Trophoblast cell (in vitro differentiated cells and primary cell): ENCODE measurements at regions not wholly inside any gene's neighbourhood (a gene's known extent, or its start where the extent isn't known, plus 50 kb on each side); places are given as distances from the start of the nearest gene placed in this dataset.

ENCODE experiments used
- DNase-seq, 2 donors: peaks; one replicate each; pipeline ENCODE4 v3.0.0-alpha.2; 2016
- H2AFZ ChIP-seq: 2 replicates; pipeline ENCODE4 v1.6.1; 2013; ENCODE audit warnings: low read length, moderate library complexity, mild to moderate bottlenecking; ENCODE audit not compliant: insufficient read depth, poor library complexity
- H2AK5ac ChIP-seq: 2 replicates; pipeline ENCODE4 v1.6.1; 2013; ENCODE audit warnings: mild to moderate bottlenecking, low read length
- H2BK120ac ChIP-seq: 2 replicates; pipeline ENCODE4 v1.6.1; 2013; ENCODE audit warnings: low read length, mild to moderate bottlenecking, moderate library complexity; ENCODE audit not compliant: insufficient read depth, poor library complexity
- H2BK12ac ChIP-seq: 2 replicates; pipeline ENCODE4 v1.6.1; 2013; ENCODE audit warnings: mild to moderate bottlenecking, low read length, moderate library complexity
- H2BK5ac ChIP-seq: 2 replicates; pipeline ENCODE4 v1.6.1; 2013; ENCODE audit warnings: low read length, low read depth, moderate library complexity, mild to moderate bottlenecking; ENCODE audit not compliant: poor library complexity
- H3K14ac ChIP-seq: 2 replicates; pipeline ENCODE4 v1.6.1; 2013; ENCODE audit warnings: mild to moderate bottlenecking, low read length
- H3K18ac ChIP-seq: 2 replicates; pipeline ENCODE4 v1.6.1; 2013; ENCODE audit warnings: mild to moderate bottlenecking, low read length
- H3K23ac ChIP-seq: 2 replicates; pipeline ENCODE4 v1.6.1; 2013; ENCODE audit warnings: low read length
- H3K27ac ChIP-seq: 2 replicates; pipeline ENCODE4 v1.5.1; 2013; ENCODE audit warnings: low read depth, mild to moderate bottlenecking, inconsistent platforms, low read length, moderate library complexity
- H3K27me3 ChIP-seq: 2 replicates; pipeline ENCODE4 v1.6.1; 2013; ENCODE audit warnings: inconsistent platforms, mild to moderate bottlenecking, low read length, moderate library complexity; ENCODE audit not compliant: insufficient read depth
- H3K36me3 ChIP-seq, 2 experiments: 1 replicate in 1 of 2; 2 replicates in 1 of 2; pipeline ENCODE4 v1.6.1; 2013; ENCODE audit warnings: low read length in 2 of 2, mild to moderate bottlenecking in 2 of 2, moderate library complexity in 1 of 2; ENCODE audit not compliant: insufficient read depth in 2 of 2, control insufficient read depth in 1 of 2
- H3K4ac ChIP-seq: 2 replicates; pipeline ENCODE4 v1.6.1; 2013; ENCODE audit warnings: low read depth, mild to moderate bottlenecking, low read length, moderate library complexity
- H3K4me1 ChIP-seq, 2 experiments: 1 replicate in 1 of 2; 2 replicates in 1 of 2; pipeline ENCODE4 v1.6.1; 2013; ENCODE audit warnings: low read length in 2 of 2, mild to moderate bottlenecking in 2 of 2, moderate library complexity in 1 of 2; ENCODE audit not compliant: insufficient read depth in 2 of 2, control insufficient read depth in 1 of 2
- H3K4me2 ChIP-seq: 2 replicates; pipeline ENCODE4 v1.6.1; 2013; ENCODE audit warnings: inconsistent platforms, mild to moderate bottlenecking, low read length, moderate library complexity
- H3K4me3 ChIP-seq: 2 replicates; pipeline ENCODE4 v1.5.1; 2013; ENCODE audit warnings: mild to moderate bottlenecking, low read depth, low read length, inconsistent platforms
- H3K79me1 ChIP-seq: one replicate; pipeline ENCODE4 v1.6.1; 2013; ENCODE audit warnings: low read length
- H3K79me2 ChIP-seq: 2 replicates; pipeline ENCODE4 v1.6.1; 2013; ENCODE audit warnings: low read length, mild to moderate bottlenecking; ENCODE audit not compliant: control insufficient read depth, insufficient read depth, poor library complexity
- H3K9ac ChIP-seq: 2 replicates; pipeline ENCODE4 v1.6.1; 2013; ENCODE audit warnings: mild to moderate bottlenecking, low read length
- H3K9me3 ChIP-seq: 2 replicates; pipeline ENCODE4 v1.6.1; 2013; ENCODE audit warnings: low read depth, mild to moderate bottlenecking, control low read depth, inconsistent platforms, low read length; ENCODE audit not compliant: insufficient read depth
- H4K12ac ChIP-seq: 2 replicates; pipeline ENCODE4 v1.6.1; 2013; ENCODE audit warnings: low read depth, mild to moderate bottlenecking, low read length, moderate library complexity
- H4K8ac ChIP-seq: 2 replicates; pipeline ENCODE4 v1.6.1; 2013; ENCODE audit warnings: low read depth, mild to moderate bottlenecking, low read length, moderate library complexity
- H4K91ac ChIP-seq: one replicate; pipeline ENCODE4 v1.6.1; 2013; ENCODE audit warnings: low read depth, mild to moderate bottlenecking, low read length, moderate library complexity
- WGBS: extraction: QIAGEN DNeasy Blood & Tissue Kit; methylation state at CpG from one replicate; pipeline ENCODE4 v1.1.7; 2013; ENCODE audit warnings: missing lambda C conversion rate; ENCODE audit not compliant: insufficient read length, insufficient coverage; ENCODE audit errors: extremely low coverage; 5-methylcytosine and 5-hydroxymethylcytosine counted together

DNA sequence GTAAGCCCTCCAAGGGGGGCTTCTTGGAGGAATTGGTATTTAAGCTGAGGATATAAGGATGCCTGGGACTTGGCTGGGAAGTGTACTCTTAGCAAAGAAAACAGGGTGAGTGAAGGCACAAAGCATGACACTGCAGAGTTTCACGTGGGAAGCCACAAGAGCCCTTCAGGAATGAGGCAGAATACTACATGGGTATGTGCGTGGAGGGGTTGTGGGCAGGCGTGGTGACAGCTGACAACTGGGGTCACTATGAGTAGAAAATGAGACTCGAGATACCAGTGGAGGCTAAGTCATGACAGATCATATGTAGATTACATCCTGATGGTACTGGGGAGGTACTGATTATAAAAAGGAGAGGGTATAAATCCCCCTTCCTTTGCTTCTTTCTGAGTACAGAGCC is 78.1 kb upstream of the XYLT1 start:
- Histone ChIP-seq H3K4me3 (no peak overlapping the region), H3K79me2 (no peaks in the 10 kb centered on the region), H3K9ac (no peak overlapping the region)

GRCh38 chr16:17544785-17545184 is 74.0 kb upstream of the XYLT1 start:
- WGBS = no CpG with 5 or more reads among the region's 3 CpGs
- no peak overlapping the region for H3K27ac ChIP-seq
- H2BK12ac ChIP-seq = no peak overlapping the region
- no peak overlapping the region for H4K91ac ChIP-seq
- H3K4ac ChIP-seq = no peak overlapping the region
- peak; percentile 19 to 49 for DNase-seq
- H3K4me1 ChIP-seq = no peaks in the 10 kb centered on the region
- no peak overlapping the region for H3K23ac ChIP-seq
- H3K36me3 ChIP-seq = no peaks in the 10 kb centered on the region
- H3K9ac ChIP-seq = no peak overlapping the region
- no peak overlapping the region for H2AFZ ChIP-seq
- no peak overlapping the region for H4K8ac ChIP-seq
- no peaks in the 10 kb centered on the region for H3K79me2 ChIP-seq
- no peak overlapping the region for H3K18ac ChIP-seq
- H3K4me2 ChIP-seq = no peak overlapping the region
- H3K14ac ChIP-seq = no peak overlapping the region
- H3K27me3 ChIP-seq = no peaks in the 10 kb centered on the region
- H2AK5ac ChIP-seq = no peak overlapping the region
- no peaks in the 10 kb centered on the region for H3K79me1 ChIP-seq
- H4K12ac ChIP-seq = no peak overlapping the region
- H3K4me3 ChIP-seq = no peak overlapping the region
- H3K9me3 ChIP-seq = no peaks in the 10 kb centered on the region
- H2BK5ac ChIP-seq = no peak overlapping the region
- H2BK120ac ChIP-seq = no peak overlapping the region

More for the DNA sequence above, 78.1 kb upstream of the XYLT1 start:
- Histone ChIP-seq H3K14ac (no peak overlapping the region), H3K4me2 (no peak overlapping the region), H3K23ac (no peak overlapping the region), H3K27me3 (no peaks in the 10 kb centered on the region), H3K79me1 (no peaks in the 10 kb centered on the region), H3K4me1 (peaks cover 0 to 9% of the 10 kb centered on the region in 2 experiments), H3K18ac (no peak overlapping the region), H4K91ac (no peak overlapping the region), H2BK120ac (no peak overlapping the region), H2BK12ac (no peak overlapping the region), H2AFZ (no peak overlapping the region), H4K12ac (no peak overlapping the region), H3K27ac (no peak overlapping the region), H3K9me3 (no peaks in the 10 kb centered on the region), H4K8ac (no peak overlapping the region), H3K4ac (no peak overlapping the region), H2BK5ac (no peak overlapping the region), H3K36me3 (no peaks in the 10 kb centered on the region), H2AK5ac (no peak overlapping the region)
- no peak for DNase-seq
- no CpG with 5 or more reads among the region's 4 CpGs for WGBS

DNA sequence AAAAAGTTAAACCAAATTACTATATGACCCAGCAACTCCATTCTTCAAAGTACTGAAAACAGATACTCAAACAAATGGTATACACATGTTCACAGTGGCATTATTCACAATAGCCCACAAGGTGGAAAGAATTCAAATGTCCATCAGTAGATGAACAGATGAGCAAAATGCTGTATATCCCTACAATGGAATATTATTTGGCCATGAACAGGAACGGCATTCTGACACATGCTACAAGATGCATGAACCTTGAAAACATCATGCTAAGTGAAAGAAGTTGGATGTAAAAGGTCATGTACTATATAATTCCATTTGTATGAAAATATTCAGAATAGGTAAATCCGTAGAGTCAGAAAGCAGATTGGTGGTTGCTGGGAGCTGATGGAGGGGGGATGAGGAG is 73.5 kb upstream of the XYLT1 start:
- H3K4me3 ChIP-seq = no peak overlapping the region
- H3K18ac ChIP-seq = no peak overlapping the region
- no peak overlapping the region for H3K23ac ChIP-seq
- no peaks in the 10 kb centered on the region for H3K79me2 ChIP-seq
- H3K4me1 ChIP-seq = no peaks in the 10 kb centered on the region
- WGBS = no CpG with 5 or more reads among the region's 2 CpGs
- H4K91ac ChIP-seq = no peak overlapping the region
- no peak overlapping the region for H2AK5ac ChIP-seq
- H3K4ac ChIP-seq = no peak overlapping the region
- H2BK12ac ChIP-seq = no peak overlapping the region
- H3K9ac ChIP-seq = no peak overlapping the region
- no peak overlapping the region for H3K4me2 ChIP-seq
- no peak overlapping the region for H3K14ac ChIP-seq
- no peak overlapping the region for H4K8ac ChIP-seq
- H3K27me3 ChIP-seq = no peaks in the 10 kb centered on the region
- H2BK5ac ChIP-seq = no peak overlapping the region
- no peaks in the 10 kb centered on the region for H3K9me3 ChIP-seq
- H3K36me3 ChIP-seq = no peaks in the 10 kb centered on the region
- H4K12ac ChIP-seq = no peak overlapping the region
- H2BK120ac ChIP-seq = no peak overlapping the region
- no peak for DNase-seq
- H2AFZ ChIP-seq = no peak overlapping the region
- H3K27ac ChIP-seq = no peak overlapping the region
- no peaks in the 10 kb centered on the region for H3K79me1 ChIP-seq

GRCh38 chr16:17543073-17543472 is 72.3 kb upstream of the XYLT1 start:
- Histone ChIP-seq H3K4ac (no peak overlapping the region), H4K8ac (no peak overlapping the region), H3K18ac (no peak overlapping the region), H2AFZ (no peak overlapping the region), H3K4me2 (no peak overlapping the region), H2BK5ac (no peak overlapping the region), H3K79me1 (no peaks in the 10 kb centered on the region), H4K91ac (no peak overlapping the region), H3K23ac (no peak overlapping the region), H2AK5ac (no peak overlapping the region), H2BK120ac (no peak overlapping the region), H3K36me3 (no peaks in the 10 kb centered on the region), H3K27me3 (no peaks in the 10 kb centered on the region), H4K12ac (no peak overlapping the region), H3K27ac (no peak overlapping the region), H2BK12ac (no peak overlapping the region), H3K79me2 (no peaks in the 10 kb centered on the region), H3K4me3 (no peak overlapping the region), H3K4me1 (no peaks in the 10 kb centered on the region), H3K9ac (no peak overlapping the region), H3K9me3 (no peaks in the 10 kb centered on the region), H3K14ac (no peak overlapping the region)
- WGBS = no CpG with 5 or more reads among the region's 2 CpGs
- DNase-seq = no peak
